Omental fat pad (tissue), 3 donors: ENCODE measurements at regions not wholly inside any gene's neighbourhood (a gene's known extent, or its start where the extent isn't known, plus 50 kb on each side); places are given as distances from the start of the nearest gene placed in this dataset.

Experiments
- ATAC-seq: fragments of 150-250 bp; one replicate; pipeline ENCODE4 v1.9.1; 2016; ENCODE audit warnings: mild to moderate bottlenecking, moderate library complexity; ENCODE audit not compliant: low FRiP score
- DNase-seq: peaks from one replicate; pipeline ENCODE4 v3.0.0-alpha.2; 2019; ENCODE audit warnings: low spot score
- CTCF ChIP-seq, 3 donors: fragments of 450-650 bp; IDR thresholded peaks; one replicate each; pipeline ENCODE4 v1.5.1; 2016 to 2017; ENCODE audit warnings: antibody characterized with exemption in 3 of 3, mild to moderate bottlenecking in 3 of 3, moderate library complexity in 2 of 3

- TF ChIP-seq CTCF (IDR thresholded peaks at IDR 0.05): no peak
- no peak for ATAC-seq
- DNase-seq: no peak
These were observed 120.3 kb downstream of the KATNIP start for GRCh38 chr16:27670071-27670810.

- no peak for ATAC-seq
- no peak for DNase-seq
- no peak for TF ChIP-seq CTCF (IDR thresholded peaks at IDR 0.05)
These were observed 121.5 kb downstream of the KATNIP start for GRCh38 chr16:27671410-27671809.

- no peak for TF ChIP-seq CTCF (IDR thresholded peaks at IDR 0.05)
- no peak for ATAC-seq
- no peak for DNase-seq
These were observed 126.9 kb downstream of the KATNIP start for GRCh38 chr16:27676839-27677238.

GRCh38 chr16:27677263-27677662 lies 127.3 kb downstream of the KATNIP start:
- no peak for TF ChIP-seq CTCF (IDR thresholded peaks at IDR 0.05)
- no peak for DNase-seq
- ATAC-seq: no peak

- no peak for TF ChIP-seq CTCF (IDR thresholded peaks at IDR 0.05)
- DNase-seq: no peak
- ATAC-seq: no peak
These were observed 129.0 kb downstream of the KATNIP start for GRCh38 chr16:27678955-27679354.

GRCh38 chr16:27679899-27680298 lies 130.0 kb downstream of the KATNIP start:
- TF ChIP-seq CTCF (IDR thresholded peaks at IDR 0.05): no peak
- DNase-seq (no peak), ATAC-seq (no peak)

- ATAC-seq (no peak), DNase-seq (no peak)
- TF ChIP-seq CTCF (IDR thresholded peaks at IDR 0.05): no peak
These were observed 131.7 kb downstream of the KATNIP start for GRCh38 chr16:27681681-27682080.
